HG03139 (cell line): ENCODE measurements at regions not wholly inside any gene's neighbourhood (a gene's known extent, or its start where the extent isn't known, plus 50 kb on each side); places are given as distances from the start of the nearest gene placed in this dataset.
"Not testable (repeated sequence)": the region's sequence is repeated elsewhere in the genome, so short reads cannot be mapped to it uniquely, and the experiment has no call there.

Experiments used
- ATAC-seq: cut with Tn5 transposase; IDR thresholded peaks from one replicate; pipeline ENCODE4 v1.9.1; 2021; ENCODE audit not compliant: unreplicated experiment

DNA sequence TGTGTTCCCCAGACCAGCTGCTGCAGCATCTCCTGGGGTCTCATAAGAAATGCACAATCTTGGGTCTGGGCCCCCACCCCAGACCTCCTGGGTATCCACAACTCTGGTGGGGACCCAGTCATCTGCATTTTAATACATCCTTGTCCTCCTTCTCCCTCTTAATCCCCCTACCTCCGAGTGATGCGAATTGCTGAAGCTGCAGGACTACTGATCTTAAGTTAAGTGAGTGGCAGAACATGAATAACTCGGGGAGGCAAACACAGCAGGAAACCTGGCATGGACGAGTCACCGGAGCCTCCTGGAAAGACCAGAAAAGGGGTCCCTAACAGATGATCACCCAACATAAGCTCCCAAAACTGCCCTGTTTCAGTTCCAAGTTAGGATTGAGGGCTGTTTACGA, 283.2 kb upstream of the MGAT5 start:
- ATAC-seq = no peak

GRCh38 chr2:133972297-133972696, 281.6 kb upstream of the MGAT5 start:
- ATAC-seq = no peak

GRCh38 chr2:133972786-133973185, 281.1 kb upstream of the MGAT5 start:
- ATAC-seq = no peak

DNA sequence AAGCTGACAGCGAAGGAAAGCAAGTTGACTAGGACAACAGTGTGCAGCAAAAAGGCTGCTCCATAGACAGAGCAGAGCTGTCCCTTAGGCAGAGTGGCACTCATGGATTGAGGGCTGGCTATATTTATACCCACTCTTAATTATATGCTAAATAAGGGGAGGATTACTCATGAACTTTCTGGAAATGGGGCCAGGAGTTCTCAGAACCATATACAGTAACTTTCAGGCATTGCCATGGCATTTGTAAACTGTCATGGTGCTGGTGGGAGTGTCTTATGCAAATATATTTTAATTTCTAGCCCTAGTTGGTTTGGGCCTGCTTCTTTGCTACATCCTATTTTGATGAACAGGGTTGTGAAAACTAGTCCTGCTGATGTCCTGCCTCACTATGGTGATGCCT, 279.5 kb upstream of the MGAT5 start:
- ATAC-seq = no peak

DNA sequence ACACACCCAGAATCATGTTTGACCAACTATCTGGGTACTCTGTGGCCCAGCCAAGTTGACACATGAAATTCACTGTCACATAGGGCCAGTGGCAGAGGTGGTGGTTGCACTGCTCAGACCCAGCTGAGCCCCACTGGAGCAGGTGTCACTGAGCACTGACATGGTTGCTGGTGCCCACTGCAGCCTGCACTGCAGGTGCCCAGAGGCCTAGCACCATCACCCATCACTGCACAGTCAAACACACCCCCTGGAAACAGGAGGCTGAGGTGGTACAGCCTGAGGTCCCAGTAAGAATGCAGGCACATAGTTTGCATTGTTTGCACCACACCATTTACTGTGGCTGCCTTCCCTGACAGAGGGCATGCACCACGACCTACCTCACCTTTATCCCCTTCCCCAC, 278.7 kb upstream of the MGAT5 start:
- ATAC-seq = no peak

GRCh38 chr2:133975676-133976428, 278.0 kb upstream of the MGAT5 start:
- ATAC-seq = no peak

- no peak for ATAC-seq
These were observed 277.2 kb upstream of the MGAT5 start for GRCh38 chr2:133976659-133977058.

DNA sequence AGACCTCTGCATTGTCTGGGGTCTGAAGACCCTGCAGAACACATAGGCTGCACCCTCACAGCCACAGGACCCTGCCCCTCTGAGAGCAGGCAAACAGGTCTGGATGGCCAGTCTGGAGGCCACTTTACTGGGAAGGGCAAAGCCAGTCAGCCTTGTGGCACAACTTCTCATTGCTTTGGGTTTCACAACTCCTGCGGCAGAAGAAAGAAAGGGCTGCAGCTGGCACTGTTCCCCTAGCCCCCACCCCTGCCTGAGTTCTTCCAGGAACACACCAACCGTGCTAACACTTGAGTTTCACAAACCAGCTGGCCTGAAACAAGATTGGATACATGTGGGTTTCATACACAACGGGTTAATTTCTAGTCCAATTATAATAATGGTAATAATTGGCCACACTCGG, 276.5 kb upstream of the MGAT5 start:
- ATAC-seq = no peak

DNA sequence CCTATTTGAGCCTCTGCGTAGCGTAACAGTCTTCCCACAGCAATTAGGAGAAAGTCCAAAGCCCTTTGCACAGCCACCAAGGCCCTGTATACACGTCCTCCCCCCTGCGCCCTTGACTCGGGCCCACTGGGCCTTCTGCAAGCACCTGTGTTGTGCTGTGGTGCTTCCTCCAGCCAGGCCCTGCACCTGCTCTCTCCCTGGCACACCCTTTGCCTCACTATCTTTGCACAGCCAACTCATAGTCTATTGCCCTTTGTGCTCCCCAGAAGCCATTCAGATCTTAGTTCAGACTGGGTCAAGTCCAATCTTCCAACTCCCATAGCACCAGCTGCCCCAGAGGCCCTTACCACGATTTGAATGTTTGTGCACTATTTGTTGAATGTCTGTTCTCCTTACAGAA, 271.6 kb upstream of the MGAT5 start:
- ATAC-seq = no peak

GRCh38 chr2:133985563-133985962, 268.3 kb upstream of the MGAT5 start:
- ATAC-seq = no peak

DNA sequence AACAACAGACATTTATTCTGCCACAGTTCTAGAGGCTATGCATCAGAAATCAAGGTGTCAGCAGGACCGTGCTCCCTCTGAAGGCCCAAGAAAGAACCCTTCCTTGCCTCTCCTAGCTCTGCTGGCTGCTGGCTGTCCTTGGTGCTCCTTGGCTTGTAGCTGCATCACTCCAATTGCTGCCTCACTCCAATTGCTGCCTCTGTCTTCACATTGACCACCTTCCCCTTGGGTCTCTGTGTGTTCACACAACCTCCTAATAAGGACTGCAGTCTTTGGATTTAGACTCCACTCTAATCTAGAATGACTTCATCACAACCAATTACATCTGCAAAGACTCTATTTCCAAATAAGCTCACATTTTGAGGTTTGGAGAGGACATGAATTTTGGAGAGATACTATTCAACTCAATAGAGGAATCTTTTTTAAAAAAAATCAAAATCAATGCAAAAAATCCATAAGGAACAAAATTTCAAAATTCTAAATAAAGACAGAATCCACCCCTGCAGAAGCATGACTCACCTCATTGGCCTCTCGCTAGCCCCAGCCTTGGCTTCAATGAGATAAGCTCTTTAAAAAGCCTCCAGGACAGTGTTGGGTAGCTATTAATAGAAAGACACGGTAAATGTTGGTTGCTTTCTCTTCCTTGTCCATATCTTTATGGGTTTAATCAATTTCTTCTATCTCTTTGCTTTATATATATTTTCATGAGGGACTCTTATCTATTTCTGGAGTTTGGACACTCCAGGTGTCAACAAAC, 267.6 kb upstream of the MGAT5 start:
- no peak for ATAC-seq

DNA sequence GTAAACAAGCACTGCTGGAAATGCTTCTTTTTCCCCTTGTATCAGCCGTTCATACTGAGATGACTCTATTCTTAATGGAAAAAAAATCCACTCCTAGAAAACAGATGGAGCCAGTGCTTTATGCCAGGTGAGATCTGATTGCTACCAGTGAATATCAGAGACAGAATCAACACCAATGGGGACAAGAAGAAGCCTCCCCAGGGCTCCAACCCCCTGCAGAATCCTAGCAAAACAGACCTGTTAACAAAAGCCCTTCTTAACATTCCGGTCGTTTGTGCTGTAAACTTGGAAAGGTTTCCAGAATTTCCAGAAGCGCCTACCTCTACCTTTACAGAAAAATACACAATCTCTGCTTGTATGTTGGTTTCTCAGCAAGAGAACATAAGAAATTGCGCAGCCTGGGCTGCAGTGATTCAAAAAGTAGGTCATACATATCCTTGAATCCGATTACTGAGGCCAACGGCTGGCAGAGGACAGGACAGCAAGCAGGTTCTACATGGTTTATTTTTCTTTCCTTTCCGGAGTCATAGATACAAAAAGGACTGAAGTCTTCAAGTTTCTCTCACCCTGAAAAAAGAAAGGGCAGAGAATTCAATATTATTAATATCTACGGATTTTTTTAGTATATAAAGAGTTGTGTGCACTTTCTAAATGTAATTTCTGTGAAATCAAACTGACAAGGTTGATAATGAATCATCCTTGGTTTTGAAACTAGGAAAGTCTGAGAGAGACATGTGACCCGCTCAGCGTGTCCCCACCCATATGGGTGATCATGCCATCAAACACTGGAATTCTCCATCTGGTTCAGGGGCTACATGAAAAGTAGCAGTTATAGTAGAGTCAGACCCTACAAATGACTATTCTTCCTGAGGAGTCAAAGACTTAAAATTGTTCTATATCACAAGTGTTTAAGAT, 266.7 kb upstream of the MGAT5 start:
- ATAC-seq = no peak

DNA sequence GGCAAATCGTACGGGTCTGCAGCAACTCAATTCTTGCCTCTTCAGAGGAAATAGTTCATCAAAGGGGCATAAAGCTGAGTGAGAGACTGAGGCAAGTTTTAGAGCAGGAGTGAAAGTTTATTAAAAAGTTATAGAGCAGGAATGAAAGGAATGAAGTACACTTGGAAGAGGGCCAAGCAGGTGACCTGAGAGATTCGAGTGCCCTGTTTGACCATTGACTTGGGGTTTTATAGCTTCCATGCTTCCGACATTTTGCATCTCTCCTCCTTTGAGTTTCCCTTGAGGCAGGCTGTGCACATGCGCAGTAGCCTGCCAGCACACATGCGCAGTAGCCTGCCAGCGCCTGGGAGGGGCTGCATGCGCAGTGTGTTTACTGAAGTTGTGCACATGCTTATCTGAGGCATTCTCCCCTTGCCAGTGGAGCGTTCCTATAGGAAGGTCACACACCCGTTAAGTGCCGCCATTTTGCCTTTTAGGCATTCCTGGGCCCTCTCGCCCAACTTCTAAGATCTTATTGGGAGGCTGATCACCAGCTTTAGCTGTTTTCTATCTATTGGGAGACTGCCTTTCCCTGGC, 265.5 kb upstream of the MGAT5 start:
- ATAC-seq = no peak

DNA sequence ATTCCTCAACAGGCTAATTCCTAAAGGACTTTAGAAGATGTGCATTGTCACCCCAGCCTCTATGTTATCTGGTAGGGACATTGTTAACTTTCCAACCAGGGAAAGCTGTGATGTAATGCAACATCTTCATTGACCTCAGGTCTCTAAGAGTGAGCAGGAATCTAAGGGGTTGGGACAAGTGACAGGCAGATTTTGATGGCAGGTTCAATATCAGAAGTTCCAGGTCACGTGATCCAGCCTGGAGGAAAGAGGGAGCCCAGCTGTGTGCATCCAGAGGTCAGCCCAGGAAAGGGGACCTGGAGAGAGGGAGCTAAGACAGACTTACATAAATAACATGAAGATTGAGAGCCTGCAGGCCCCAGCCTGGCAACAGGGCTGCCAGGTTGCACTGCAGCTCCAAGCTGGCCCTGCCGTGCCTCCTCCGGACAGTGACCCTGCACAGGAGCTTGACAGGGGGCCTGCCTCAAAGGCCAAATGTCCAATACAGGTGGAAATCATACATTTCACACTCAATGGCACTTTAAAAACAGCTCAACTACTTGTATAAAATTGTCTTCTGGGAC, 262.2 kb upstream of the MGAT5 start:
- ATAC-seq = no peak

GRCh38 chr2:133992454-133992853, 261.4 kb upstream of the MGAT5 start:
- ATAC-seq = no peak

GRCh38 chr2:133993160-133993559, 260.7 kb upstream of the MGAT5 start:
- no peak for ATAC-seq

DNA sequence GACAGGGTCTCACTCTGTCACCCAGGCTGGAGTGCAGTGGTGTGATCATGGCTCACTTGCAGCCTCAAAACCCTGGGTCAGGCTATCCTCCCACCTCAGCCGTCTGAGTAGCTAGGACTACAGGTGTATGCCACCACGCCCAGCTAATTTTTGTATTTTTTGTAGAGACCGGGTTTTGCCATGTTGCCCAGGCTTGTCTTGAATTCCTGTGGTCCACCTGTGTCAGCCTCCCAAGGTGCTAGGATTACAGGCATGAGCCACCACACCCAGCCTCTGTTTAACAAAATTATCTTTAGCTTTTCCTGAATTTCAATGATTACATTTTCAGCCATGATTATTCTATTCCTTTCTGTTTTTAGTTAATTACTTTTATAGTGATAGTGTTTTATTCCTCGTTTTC, 255.1 kb upstream of the MGAT5 start:
- not testable (repeated sequence) for ATAC-seq

GRCh38 chr2:134002391-134002790, 251.5 kb upstream of the MGAT5 start:
- no peak for ATAC-seq

- ATAC-seq = no peak
These were observed 251.0 kb upstream of the MGAT5 start for GRCh38 chr2:134002921-134003320.

DNA sequence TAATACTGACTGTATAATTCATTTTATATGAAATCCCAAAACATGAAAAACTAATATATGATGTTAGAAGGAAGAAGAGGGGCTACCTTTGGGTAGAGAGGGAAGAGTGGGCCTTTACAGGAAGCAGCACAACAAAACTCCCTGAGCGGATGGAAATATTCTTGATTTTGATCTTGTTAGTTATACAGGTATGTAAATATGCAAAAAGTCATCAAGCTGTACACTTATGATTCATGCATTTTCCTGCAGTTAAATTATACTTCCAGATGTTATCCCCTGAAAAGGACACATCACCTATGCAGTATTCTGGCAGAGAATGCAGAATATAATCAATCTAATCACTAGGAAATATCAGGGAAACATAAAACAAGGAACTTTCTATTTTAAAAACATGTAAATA, 249.4 kb upstream of the MGAT5 start:
- ATAC-seq = no peak

DNA sequence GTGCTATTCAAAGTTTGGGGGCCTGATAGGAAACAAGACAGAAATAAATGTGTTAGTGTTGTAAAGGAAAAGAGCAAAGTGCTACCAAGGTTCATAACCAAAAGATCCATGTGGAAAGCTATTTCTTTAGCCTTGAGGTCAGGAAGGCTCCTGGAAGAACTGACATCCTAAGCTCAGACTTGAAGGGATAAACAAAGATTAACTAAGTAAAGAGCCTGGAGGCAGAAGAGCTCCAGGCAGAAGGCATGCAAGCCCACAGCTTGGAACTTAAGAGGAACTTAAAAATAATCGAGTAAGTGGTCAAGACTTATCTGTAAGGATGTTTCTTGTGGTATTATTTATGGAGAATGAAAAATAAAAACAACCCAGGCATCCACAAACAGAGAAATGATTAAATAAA, 245.0 kb upstream of the MGAT5 start:
- ATAC-seq = no peak
